Forelimb muscle (tissue), 1 donor: ENCODE measurements at regions not wholly inside any gene's neighbourhood (a gene's known extent, or its start where the extent isn't known, plus 50 kb on each side); places are given as distances from the start of the nearest gene placed in this dataset.

ENCODE experiments used
- DNase-seq: peaks from one replicate; pipeline ENCODE4 v3.0.0-alpha.2; 2013; ENCODE audit warnings: low read depth

DNA sequence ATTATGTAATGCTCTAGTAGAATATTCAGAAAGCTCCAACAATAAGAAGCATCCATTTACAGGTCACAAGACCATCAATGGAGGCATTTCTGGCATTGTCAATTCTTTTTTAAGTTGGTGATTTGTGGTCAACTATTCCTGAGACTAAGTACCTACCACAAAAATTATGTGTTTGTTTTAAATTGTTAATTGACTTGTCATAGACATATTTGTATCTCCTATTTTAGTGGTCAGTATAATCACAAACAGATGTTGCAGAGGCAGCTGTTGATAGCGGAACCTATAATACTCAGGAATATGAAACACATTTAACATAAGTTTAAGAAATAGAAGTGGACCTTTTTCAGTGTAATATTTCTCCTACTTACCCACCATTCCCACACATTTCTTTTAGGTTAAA lies 430.1 kb downstream of the CCDC85A start:
- DNase-seq = no peak

DNA sequence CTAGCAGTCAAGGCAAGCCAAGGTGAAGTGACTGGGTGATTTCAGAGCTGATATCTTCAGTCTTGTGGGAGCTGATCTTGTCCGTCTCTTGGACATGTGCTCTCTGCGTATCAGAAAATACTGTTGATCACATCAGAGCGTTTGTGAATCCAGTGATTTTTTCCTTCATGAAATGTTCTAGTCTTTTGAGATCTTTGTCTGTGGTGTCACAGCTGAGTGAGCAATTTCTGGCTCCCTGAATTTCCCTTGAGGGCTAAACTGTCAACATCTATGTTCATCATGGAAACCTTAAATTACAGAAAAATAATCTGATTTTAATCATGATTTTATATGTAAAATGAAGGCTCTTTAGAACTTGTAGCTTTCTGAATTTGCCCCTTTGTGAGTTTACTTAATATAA lies 432.0 kb downstream of the CCDC85A start:
- no peak for DNase-seq

DNA sequence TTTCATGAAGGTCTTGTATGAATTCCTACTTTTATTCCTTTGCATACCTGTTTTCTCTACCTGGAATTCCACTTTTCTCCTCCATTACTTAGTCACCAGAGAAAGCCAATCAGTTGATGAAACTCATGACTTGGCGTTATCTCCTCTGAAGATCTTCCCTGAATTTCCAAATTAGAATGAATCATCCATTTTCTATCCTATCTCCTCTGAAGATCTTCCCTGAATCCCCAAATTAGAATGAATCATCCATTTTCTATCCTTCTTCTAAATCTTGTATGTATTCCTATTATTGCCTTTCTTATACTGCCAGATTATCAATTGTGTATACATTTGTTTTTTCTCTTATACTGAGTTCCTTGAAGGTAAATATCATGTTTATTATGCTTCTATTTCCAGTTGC lies 440.4 kb downstream of the CCDC85A start:
- no peak for DNase-seq

DNA sequence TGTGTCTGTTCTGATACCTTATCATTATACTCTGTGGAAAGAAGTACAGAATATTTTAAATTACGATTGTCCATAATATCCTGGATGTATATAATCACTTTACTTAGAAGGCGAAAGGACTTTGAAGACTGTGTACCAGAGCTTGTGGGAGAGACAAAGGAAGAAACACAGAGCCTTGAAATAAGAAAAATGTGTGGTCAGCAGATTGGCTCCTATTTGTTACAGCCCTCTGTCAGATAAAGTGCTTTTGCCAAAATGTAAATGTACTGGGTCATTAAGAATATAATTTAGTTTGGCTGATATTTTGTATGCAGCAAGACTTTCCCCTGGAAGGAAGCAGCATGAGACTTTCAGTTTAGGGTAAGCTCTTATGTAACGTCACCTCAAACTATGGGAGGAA lies 443.1 kb downstream of the CCDC85A start:
- DNase-seq = no peak

DNA sequence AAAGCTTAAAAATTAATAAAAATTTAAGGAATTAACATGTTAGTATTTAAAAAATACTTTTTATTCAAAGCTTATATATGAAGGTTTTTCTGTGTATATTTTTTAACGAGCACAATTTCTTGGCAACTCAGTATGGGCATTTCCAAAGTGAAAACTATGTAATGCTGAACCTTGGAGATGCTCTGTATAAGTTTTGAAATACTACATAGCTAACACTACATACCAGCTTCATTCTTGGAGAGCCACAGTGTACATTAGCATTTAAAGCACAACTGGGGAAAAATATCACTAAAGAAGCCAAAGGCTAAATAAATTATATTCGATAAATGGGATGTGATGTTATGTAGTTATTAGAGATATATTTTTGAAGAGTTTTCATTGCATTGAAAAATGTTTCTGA lies 446.5 kb downstream of the CCDC85A start:
- DNase-seq = no peak

DNA sequence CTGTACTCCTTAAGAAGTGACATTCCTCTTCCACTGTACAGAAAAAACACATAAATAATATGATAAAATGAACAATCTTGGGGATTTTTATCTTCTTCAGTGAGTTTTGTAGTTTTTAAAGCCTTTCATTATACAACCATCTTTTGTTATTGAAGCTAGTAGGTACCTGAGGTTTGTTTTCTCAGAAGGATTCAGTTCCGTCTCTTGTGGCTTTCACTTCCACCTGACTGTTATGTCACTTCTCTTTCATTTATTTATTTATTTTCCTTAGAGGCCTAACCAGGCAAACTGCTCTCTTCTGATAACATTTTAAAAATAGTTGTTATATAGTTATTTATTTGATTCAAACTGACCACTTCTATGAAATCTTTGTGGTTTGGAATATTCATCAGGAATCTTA lies 464.2 kb downstream of the CCDC85A start:
- DNase-seq = no peak

DNA sequence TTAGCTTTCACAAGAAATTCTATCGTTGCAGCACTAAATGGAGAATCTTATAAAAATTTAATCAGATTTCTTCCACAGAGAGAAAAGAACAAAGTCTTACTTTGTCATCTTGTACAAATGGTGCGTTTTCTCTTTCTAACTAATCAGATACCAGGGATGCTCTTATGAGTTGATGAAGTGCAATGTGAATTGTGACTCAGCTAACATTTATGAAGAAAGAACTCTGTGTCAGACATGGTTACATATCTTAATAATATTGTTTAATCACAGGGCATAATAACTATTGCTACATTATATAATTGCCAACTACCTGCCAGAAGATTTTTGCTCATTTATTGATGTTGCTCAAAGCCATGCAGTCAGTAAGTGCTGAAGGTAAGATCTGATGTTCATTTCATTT lies 465.0 kb downstream of the CCDC85A start:
- no peak for DNase-seq

DNA sequence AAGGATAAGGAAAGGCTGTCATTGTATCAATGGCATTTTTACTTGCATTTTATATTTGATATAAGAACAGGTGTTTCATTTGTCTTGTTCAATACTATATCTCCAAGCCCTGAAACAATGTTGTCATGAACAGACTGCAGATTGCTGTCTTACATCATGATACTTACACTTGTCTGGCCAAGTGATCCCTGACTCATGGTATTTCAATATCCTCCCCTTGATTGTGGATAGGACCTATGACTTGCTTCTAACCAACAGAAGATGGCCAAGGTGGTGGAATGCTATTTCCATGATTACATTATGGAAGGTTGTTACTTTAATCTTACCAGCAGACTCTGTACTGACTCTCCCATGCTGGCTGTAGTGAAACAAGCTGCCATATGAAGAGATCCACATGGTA lies 471.1 kb downstream of the CCDC85A start:
- DNase-seq = no peak

DNA sequence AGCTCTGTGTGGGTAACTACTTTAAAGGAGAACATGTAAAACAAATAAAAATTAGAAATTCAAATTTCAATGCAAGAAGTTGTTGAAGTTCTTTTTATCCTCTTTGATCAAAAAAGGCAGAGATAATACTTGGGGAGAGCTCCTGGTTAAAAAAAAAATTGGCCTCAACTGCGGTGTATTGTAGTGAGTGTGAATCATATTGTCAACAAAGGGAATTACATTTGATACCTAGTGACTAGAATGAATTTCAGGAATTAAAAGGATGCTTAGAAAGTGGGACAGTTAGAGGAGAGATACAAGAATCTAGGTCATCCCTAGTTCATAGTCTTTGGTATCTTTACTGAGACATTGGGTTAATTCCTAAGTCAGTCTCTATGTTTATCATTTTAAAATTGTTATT lies 473.0 kb downstream of the CCDC85A start:
- DNase-seq = no peak

DNA sequence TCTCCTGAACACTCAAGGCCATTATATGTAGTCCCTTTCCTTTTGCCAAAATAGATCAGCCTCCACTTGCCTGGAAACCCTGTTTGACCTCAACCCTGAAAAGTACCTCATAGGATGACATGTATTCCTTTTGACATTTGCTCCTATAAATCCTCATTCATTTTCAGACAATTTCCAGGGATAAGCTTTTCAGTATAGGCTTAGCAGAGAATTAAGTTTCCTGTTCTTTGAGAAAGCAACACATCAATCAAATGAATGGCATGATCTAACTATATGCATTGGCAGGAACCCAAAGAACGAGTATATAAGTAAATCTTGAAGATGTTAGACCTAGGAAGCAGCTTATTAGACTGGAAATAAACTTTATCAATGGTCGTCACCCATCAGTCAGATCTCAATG lies 483.0 kb downstream of the CCDC85A start:
- no peak for DNase-seq

DNA sequence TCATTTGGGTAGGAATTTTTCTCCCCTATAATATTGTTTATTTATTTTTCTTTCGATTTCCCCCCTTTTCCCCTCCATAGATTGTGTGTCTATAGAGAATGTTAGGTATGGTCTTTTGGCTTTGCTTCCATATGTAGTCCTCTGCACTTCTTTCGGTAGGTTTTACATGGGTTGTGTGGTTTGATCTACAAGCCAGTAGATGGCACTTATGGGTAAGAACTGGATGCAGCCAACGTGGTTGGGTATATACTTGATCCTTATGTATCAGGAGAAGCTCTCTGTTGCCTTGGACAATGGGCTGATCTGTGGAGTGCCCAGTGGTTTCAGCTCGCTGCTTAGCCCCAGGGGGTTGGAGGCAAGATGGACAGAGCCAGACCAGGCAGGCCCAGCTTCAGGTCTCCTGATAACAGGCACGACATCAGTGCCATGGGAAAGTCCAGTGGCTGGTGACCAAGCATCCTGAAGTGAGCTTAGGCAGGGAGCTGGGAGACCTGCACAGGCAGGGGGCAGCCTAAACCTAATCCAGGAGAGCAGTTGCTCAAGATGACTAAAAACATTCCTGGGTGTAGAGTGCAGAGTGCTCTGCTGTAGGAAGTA lies 488.3 kb downstream of the CCDC85A start:
- DNase-seq = no peak

DNA sequence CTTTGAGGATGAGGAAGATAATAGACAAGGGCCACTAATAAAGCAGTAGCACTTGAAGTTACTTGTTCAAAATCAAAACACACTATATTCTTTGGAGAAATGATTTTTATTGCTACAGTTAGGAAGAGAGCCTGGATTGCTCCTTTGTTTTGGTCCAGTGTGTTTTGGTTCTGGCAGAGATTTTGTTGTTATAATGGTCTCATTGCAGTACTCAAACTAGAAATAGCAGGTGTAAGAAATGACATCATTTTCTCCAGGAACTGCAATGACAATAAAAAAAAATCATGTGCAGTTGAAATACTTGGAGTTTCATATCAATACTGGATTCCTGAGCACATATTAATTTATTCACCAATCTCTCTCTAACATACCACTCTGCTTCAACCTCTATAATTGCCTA lies 490.3 kb downstream of the CCDC85A start:
- DNase-seq = peak; percentile 38

DNA sequence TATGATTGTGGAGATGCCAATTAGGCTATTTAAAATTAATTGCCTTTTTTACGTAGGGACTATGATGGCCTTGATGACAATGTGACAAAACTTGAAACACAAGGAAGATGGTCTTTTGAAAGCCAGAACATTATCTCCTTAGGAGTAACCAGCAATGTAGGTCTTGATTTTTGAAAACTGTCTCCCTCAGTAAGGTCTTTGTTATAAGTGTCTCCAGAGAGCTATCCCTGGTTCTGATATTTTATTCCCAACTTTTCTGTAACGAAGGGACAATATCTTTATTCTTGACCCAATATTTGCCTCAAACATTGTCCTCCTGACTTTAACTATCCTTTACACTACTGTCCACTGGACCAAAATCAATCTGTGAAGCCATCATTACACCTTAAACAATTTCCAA lies 493.2 kb downstream of the CCDC85A start:
- no peak for DNase-seq

DNA sequence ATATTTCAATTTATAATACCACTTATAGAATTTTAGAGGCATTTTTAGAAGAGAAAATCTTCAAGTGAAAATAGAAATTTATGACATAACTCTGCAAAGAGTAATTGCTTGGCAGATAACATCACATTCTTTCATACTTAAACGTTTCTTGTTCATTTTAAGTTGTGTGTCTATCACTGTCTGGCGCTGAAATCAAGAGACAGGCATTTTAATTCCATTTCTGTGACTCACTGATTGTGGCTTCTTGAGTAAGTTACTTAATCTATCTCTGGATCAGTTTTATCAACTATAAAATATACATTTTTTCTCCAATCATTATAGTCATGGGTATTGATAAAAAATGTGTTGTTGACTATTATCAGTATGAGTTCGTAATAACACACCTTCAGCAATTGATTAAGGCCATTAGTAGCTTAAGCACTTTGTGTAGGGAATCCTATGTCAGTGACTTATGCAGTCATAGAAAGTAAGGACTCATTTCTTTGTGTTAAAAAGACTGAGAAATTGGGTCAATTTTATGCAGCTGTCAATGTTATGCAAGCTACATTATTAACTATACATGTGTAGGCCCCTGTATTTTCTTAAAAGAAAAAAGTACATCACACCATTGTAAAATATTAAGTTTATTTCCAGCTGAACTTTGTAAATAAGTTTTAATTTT lies 497.3 kb downstream of the CCDC85A start:
- DNase-seq = no peak

DNA sequence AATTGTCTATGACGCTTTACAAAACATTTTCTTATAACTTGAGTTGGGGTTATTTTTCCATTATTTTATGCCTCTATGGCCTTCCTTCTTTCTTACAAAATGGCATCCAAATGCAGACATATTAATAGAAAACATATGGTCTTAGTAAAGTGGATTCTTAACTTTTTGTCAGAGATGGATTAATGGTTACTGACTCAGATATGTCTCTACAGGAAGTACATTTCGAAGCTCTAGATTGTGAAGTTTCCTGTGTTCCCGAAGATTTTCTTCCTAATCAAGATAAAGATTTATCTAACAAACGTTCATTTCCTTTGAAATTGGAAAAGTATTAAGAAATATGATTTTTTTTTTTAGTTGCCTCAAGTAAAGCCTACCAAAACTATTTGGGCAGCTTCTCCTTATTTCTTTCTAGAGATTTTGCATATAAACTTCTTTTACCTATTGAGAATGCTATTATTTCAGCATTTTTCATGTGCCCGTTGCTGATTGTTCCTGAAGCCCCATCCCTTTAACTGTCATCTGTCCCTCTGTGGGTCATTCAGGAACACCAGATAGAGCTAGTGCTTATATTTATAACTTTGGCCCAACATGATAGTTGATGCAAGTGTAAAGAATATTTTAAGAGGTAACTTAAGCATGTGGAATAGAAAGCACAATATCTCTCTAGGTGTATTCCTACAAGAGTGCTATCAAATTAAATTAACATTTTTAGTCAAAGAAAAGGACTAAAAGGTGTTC lies 498.0 kb downstream of the CCDC85A start:
- DNase-seq = no peak

DNA sequence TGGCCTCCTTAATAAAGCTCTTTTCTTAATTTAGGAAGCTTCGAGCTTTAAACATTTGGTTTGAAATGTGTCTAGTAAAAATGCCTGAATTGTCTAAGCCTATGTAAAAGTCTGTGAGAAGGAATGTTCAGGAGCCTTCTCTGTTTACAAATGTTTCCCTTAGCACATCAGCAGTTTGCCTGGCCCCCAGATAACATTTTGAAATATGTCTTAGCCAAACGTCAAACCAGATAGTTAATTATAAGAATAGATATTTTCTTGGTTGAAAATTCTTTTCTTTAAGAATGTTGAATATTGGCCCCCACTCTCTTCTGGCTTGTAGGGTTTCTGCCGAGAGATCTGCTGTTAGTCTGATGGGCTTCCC lies 498.6 kb downstream of the CCDC85A start:
- no peak for DNase-seq

DNA sequence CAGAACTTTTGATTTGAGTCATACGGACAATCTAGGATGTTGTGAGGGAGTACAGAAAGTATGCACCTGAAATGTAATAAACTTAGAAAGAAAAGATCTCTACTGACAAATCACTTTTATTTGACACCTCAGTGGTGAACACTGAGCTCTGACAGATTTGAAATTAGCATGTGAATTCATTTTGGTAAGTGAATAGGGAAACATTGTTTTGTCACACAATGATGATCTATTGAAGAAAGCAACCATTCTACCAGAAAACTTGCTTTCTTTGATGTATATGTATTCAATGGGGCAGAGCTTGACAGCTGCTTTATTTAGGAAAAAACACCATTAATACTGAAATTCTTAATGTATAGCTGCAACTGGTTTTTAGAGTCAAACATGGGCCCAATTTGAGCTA lies 500.5 kb downstream of the CCDC85A start:
- no peak for DNase-seq

DNA sequence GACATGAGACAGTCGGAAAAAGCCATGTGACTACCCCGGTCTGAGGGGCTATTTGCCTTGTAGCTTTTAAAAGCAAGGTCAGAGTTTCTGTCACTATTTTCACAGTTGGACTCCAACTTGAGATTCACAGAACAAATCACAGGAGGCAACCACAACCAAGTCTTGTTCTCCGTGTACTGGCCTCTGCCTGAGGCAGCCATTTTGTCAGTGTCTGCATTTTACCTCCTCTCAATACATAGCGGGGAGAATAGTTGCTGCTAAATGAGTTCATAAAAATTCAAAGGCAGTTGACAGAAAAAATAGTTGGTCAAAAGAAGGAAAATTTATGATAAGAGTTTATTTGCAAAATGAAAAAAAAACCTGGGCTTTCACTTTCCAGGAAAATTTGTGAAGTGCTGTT lies 501.4 kb downstream of the CCDC85A start:
- no peak for DNase-seq

DNA sequence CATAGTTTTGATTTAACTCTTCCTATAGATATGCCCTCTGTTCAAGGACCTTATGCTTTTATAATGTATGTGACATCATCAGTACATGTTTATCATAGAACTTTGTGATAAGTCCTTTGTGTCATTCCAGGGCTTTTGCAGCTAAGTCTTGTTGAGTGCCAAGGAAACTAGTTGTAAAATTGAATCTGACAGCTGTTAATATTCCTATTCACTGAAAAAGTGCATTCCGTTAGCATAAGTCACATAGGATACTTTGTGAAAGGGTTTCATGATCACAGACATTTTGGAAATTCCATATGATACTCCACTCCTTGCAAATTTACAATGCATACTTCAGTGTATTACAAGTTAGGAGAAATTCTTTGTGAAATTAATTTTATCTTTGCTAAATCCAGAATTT lies 503.4 kb downstream of the CCDC85A start:
- DNase-seq = no peak

DNA sequence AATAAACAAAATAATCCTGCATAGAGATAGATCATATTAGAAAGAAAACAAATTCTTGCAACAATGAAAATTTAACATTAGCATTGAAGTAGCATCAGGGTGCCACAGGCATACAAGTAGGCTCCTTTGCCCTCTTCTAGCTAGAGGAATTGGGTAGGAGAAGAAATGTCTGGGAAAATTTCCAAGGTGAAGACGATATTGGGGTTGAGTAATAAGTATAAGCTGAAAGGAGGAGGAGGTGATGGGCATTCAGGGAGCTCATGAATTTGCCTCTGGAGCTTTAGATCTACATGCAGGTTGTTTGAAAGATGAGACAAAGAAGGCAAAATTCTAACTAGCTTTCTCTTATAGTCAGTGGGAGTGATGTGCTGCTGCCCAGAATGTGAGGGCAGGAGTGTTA lies 504.9 kb downstream of the CCDC85A start:
- no peak for DNase-seq

DNA sequence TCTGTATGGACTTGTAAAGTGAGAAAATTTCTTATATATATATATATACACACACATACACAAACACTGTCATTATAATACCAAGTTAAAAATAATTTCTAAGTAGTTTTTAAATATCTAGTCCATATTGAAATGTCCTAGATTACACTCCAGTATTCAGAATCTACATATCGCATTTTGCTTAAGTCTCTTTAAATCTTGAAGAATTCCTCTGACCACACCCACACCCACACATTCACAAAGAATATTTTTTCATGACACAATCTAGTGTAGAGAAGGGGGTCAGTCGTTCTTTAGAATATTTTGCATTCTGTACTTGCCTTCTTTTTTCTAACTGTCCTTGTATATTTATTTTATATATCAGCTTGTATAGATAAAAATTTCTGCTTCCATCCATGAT lies 509.7 kb downstream of the CCDC85A start:
- no peak for DNase-seq

DNA sequence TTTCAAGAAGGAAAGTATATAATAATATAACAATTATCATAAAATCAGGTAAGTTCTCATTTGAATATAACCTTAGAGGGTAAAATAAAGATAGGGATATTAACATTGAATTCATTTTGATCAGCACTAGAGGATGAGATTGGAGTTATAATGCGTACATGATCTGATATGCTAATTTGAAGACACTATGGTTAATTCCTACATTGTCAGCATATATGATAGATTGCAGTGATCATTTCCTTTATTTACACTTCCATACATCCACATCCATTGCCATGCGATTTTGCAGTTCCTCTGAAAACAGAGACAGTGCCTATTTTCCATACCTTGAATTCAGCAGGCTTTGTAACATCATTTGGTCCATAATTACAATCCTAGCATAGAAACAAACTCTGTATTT lies 519.2 kb downstream of the CCDC85A start:
- no peak for DNase-seq

DNA sequence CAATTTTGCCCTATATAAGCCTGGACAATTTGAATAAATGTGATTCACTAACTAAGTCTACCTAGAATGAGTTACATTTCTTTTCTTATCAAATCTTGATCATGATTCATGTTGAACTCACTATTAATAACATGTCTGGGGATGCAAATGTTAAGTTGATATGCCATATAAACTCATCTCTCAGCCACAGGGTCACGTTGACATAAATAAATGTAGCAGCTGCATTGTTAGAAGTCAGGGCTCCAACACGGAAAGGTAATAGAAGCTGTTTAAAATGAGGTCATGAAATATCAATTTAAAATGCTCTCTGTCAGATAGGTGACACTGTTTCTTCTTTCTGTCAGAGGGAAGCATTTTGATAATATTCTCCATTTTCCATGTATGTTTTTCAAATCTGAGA lies 521.9 kb downstream of the CCDC85A start:
- no peak for DNase-seq

DNA sequence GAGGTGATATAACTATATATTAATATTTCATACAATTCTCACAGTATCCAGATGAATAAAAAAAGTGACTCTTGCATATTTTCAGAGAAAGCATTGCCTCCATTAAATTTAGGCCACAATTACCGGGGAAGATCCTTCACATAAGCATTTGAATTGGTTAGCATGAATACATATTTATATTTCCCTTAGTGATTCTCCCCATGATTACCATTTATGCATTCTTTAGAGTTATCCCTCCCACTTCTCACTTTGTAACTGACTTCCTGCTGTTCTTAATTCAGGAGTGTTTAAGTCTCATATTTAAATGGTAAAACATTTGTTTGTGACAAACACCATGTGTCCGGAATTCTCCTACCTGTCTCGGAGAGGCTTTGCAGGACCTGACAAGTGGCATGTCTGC lies 523.4 kb downstream of the CCDC85A start:
- DNase-seq = no peak
